Liver (tissue), 8 donors: ENCODE measurements at regions not wholly inside any gene's neighbourhood (a gene's known extent, or its start where the extent isn't known, plus 50 kb on each side); places are given as distances from the start of the nearest gene placed in this dataset.

ENCODE experiments used
- DNase-seq: peaks from one replicate; pipeline ENCODE4 v3.0.0-alpha.2; 2017; ENCODE audit warnings: low spot score
- H3K27ac ChIP-seq, 2 donors: one replicate each; pipeline ENCODE4 v1.7.0; 2013; ENCODE audit warnings: inconsistent platforms in 2 of 2, low read length in 2 of 2, control low read depth in 1 of 2, low read depth in 1 of 2, mild to moderate bottlenecking in 1 of 2
- H3K27me3 ChIP-seq, 4 donors: one replicate each; pipeline versions ENCODE4 v1.6.1 to v1.7.0; 2013; ENCODE audit warnings: low read length in 3 of 4, inconsistent platforms in 1 of 4, mild to moderate bottlenecking in 1 of 4, moderate library complexity in 1 of 4; ENCODE audit not compliant: control insufficient read depth in 4 of 4, insufficient read depth in 4 of 4
- H3K36me3 ChIP-seq, 4 donors: one replicate each; pipeline versions ENCODE4 v1.6.1 to v1.7.0; 2013; ENCODE audit warnings: low read length in 3 of 4, mild to moderate bottlenecking in 3 of 4, low read depth in 1 of 4, moderate library complexity in 1 of 4; ENCODE audit not compliant: control insufficient read depth in 4 of 4, insufficient read depth in 3 of 4
- H3K4me1 ChIP-seq, 4 donors: one replicate each; pipeline versions ENCODE4 v1.6.1 to v1.7.0; 2013; ENCODE audit warnings: low read length in 3 of 4, mild to moderate bottlenecking in 3 of 4, moderate library complexity in 1 of 4; ENCODE audit not compliant: control insufficient read depth in 4 of 4, insufficient read depth in 4 of 4
- H3K4me3 ChIP-seq, 3 donors: one replicate each; pipeline versions ENCODE4 v1.6.1 to v1.7.0; 2013; ENCODE audit warnings: low read length in 3 of 3, control low read depth in 1 of 3, low read depth in 1 of 3, mild to moderate bottlenecking in 1 of 3
- H3K9ac ChIP-seq, 2 donors: one replicate each; pipeline ENCODE4 v1.7.0; 2013; ENCODE audit warnings: low read length in 2 of 2, mild to moderate bottlenecking in 2 of 2, moderate library complexity in 2 of 2, control low read depth in 1 of 2, low read depth in 1 of 2
- H3K9me3 ChIP-seq, 4 donors: one replicate each; pipeline versions ENCODE4 v1.6.1 to v1.7.0; 2013; ENCODE audit warnings: low read length in 3 of 4; ENCODE audit not compliant: control insufficient read depth in 4 of 4
- FOXA1 ChIP-seq: IDR thresholded peaks from 2 replicates; pipeline ENCODE4 v1.6.1; 2016; ENCODE audit warnings: antibody characterized with exemption
- FOXA2 ChIP-seq: IDR thresholded peaks from 2 replicates; pipeline ENCODE4 v1.6.1; 2016; ENCODE audit warnings: antibody characterized with exemption
- GABPA ChIP-seq, 2 donors: IDR thresholded peaks in 1 of 2; conservative IDR thresholded peaks in 1 of 2; 2 replicates each; pipeline ENCODE4 v1.6.1; 2016; ENCODE audit warnings: antibody characterized with exemption in 2 of 2, mild to moderate bottlenecking in 1 of 2, moderate library complexity in 1 of 2
- HNF4G ChIP-seq: IDR thresholded peaks from 2 replicates; pipeline ENCODE4 v1.6.1; 2016; ENCODE audit warnings: antibody characterized with exemption
- JUND ChIP-seq, 2 donors: IDR thresholded peaks; 2 replicates each; pipeline ENCODE4 v1.6.1; 2016; ENCODE audit warnings: antibody characterized with exemption in 2 of 2
- MAX ChIP-seq: IDR thresholded peaks from 2 replicates; pipeline ENCODE4 v1.6.1; 2016; ENCODE audit warnings: antibody characterized with exemption
- NR2F2 ChIP-seq: IDR thresholded peaks from 2 replicates; pipeline ENCODE4 v1.6.1; 2016; ENCODE audit warnings: antibody characterized with exemption
- RAD21 ChIP-seq, 2 donors: IDR thresholded peaks; 2 replicates each; pipeline ENCODE4 v1.6.1; 2016; ENCODE audit warnings: antibody characterized with exemption in 2 of 2, mild to moderate bottlenecking in 2 of 2
- REST ChIP-seq: IDR thresholded peaks from 2 replicates; pipeline ENCODE4 v1.6.1; 2016; ENCODE audit warnings: antibody characterized with exemption, mild to moderate bottlenecking
- RXRA ChIP-seq, 2 donors: IDR thresholded peaks; 2 replicates each; pipeline ENCODE4 v1.6.1; 2017 to 2018; ENCODE audit warnings: antibody characterized with exemption in 2 of 2, mild to moderate bottlenecking in 1 of 2
- SP1 ChIP-seq: IDR thresholded peaks from 2 replicates; pipeline ENCODE4 v1.6.1; 2018; ENCODE audit warnings: antibody characterized with exemption, mild to moderate bottlenecking
- TAF1 ChIP-seq: conservative IDR thresholded peaks from 2 replicates; pipeline ENCODE4 v1.6.1; 2016; ENCODE audit warnings: antibody characterized with exemption, mild to moderate bottlenecking
- WGBS: extraction: QIAGEN DNeasy Blood & Tissue Kit; methylation state at CpG from one replicate; pipeline ENCODE4 v1.1.7; 2013; 5-methylcytosine and 5-hydroxymethylcytosine counted together
- TF ChIP-seq, protein P1 (sequence below): IDR thresholded peaks from 2 replicates; pipeline ENCODE4 v1.6.1; 2016; ENCODE audit warnings: antibody characterized with exemption
- TF ChIP-seq, protein P2 (sequence below): fragments of 150-350 bp; IDR thresholded peaks from 2 replicates; pipeline ENCODE4 v1.5.1; 2017; ENCODE audit warnings: improper control_type of control experiment, low read depth, low read length; ENCODE audit not compliant: missing input control
- TF ChIP-seq, protein P3 (sequence below): IDR thresholded peaks from 2 replicates; pipeline ENCODE4 v1.6.1; 2016; ENCODE audit warnings: antibody characterized with exemption
- donor health status: healthy.
- donor health status: healthy.
- donor health status: healthy.
- donor health status: healthy.
- donor health status: healthy.

GRCh38 chr16:73326221-73326620 is 278.3 kb upstream of the ZFHX3 start:
- Histone ChIP-seq H3K27ac (no peak overlapping the region), H3K27me3 (peaks cover 0 to 5% (median 0%) of the 10 kb centered on the region in 4 donors), H3K4me1 (no peaks in the 10 kb centered on the region), H3K36me3 (no peaks in the 10 kb centered on the region), H3K9ac (no peak overlapping the region), H3K4me3 (no peak overlapping the region), H3K9me3 (no peaks in the 10 kb centered on the region)
- TF ChIP-seq HNF4G: no peak
- TF ChIP-seq, protein P1, sequence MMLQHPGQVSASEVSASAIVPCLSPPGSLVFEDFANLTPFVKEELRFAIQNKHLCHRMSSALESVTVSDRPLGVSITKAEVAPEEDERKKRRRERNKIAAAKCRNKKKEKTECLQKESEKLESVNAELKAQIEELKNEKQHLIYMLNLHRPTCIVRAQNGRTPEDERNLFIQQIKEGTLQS: no peak
- TF ChIP-seq FOXA2: no peak
- TF ChIP-seq TAF1: no peak
- TF ChIP-seq RAD21 (IDR thresholded peaks at IDR 0.05): no peak
- TF ChIP-seq JUND (IDR thresholded peaks at IDR 0.05): no peak
- no peak for TF ChIP-seq REST
- TF ChIP-seq NR2F2: no peak
- no peak for TF ChIP-seq FOXA1
- TF ChIP-seq GABPA (IDR thresholded peaks at IDR 0.05 in 1 of 2, conservative IDR thresholded peaks at IDR 0.05 in 1 of 2): no peak
- TF ChIP-seq MAX: no peak
- TF ChIP-seq SP1: no peak
- no peak for TF ChIP-seq RXRA (IDR thresholded peaks at IDR 0.05)
- 79% methylated on average over 7 of the region's 7 CpGs for WGBS
- DNase-seq: no peak

GRCh38 chr16:73323880-73324279 is 276.0 kb upstream of the ZFHX3 start:
- no peaks in the 10 kb centered on the region for H3K36me3 ChIP-seq
- DNase-seq: no peak

More at GRCh38 chr16:73323880-73324279, 276.0 kb upstream of the ZFHX3 start:
- Histone ChIP-seq H3K4me3 (no peak overlapping the region), H3K27ac (no peak overlapping the region), H3K9ac (no peak overlapping the region), H3K4me1 (no peaks in the 10 kb centered on the region), H3K27me3 (peaks cover 0 to 5% (median 0%) of the 10 kb centered on the region in 4 donors), H3K9me3 (no peaks in the 10 kb centered on the region)
- TF ChIP-seq, protein P2, sequence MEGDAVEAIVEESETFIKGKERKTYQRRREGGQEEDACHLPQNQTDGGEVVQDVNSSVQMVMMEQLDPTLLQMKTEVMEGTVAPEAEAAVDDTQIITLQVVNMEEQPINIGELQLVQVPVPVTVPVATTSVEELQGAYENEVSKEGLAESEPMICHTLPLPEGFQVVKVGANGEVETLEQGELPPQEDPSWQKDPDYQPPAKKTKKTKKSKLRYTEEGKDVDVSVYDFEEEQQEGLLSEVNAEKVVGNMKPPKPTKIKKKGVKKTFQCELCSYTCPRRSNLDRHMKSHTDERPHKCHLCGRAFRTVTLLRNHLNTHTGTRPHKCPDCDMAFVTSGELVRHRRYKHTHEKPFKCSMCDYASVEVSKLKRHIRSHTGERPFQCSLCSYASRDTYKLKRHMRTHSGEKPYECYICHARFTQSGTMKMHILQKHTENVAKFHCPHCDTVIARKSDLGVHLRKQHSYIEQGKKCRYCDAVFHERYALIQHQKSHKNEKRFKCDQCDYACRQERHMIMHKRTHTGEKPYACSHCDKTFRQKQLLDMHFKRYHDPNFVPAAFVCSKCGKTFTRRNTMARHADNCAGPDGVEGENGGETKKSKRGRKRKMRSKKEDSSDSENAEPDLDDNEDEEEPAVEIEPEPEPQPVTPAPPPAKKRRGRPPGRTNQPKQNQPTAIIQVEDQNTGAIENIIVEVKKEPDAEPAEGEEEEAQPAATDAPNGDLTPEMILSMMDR: no peak
- TF ChIP-seq, protein P3, sequence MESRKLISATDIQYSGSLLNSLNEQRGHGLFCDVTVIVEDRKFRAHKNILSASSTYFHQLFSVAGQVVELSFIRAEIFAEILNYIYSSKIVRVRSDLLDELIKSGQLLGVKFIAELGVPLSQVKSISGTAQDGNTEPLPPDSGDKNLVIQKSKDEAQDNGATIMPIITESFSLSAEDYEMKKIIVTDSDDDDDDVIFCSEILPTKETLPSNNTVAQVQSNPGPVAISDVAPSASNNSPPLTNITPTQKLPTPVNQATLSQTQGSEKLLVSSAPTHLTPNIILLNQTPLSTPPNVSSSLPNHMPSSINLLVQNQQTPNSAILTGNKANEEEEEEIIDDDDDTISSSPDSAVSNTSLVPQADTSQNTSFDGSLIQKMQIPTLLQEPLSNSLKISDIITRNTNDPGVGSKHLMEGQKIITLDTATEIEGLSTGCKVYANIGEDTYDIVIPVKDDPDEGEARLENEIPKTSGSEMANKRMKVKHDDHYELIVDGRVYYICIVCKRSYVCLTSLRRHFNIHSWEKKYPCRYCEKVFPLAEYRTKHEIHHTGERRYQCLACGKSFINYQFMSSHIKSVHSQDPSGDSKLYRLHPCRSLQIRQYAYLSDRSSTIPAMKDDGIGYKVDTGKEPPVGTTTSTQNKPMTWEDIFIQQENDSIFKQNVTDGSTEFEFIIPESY: no peak
- no peak for TF ChIP-seq REST
- TF ChIP-seq, protein P1: no peak
- WGBS: 56% methylated on average over 1 of the region's 1 CpG
